Central memory CD8-positive, alpha-beta T cell (primary cell): ENCODE measurements at regions not wholly inside any gene's neighbourhood (a gene's known extent, or its start where the extent isn't known, plus 50 kb on each side); places are given as distances from the start of the nearest gene placed in this dataset.
A peak's percentile ranks its signal among the peaks of the same experiment; 100 is the strongest.

ENCODE experiments used
- ATAC-seq: fragments of 150-1000 bp; cut with Tn5 transposase; replicated peaks from 2 replicates; pipeline ENCODE4 v1.10.0; 2022; ENCODE audit warnings: mild to moderate bottlenecking, moderate FRiP score, moderate number of reproducible peaks; ENCODE audit not compliant: poor library complexity, severe bottlenecking; ENCODE audit errors: extremely low read depth
- DNase-seq, 2 donors: peaks; one replicate each; pipeline ENCODE4 v3.0.0; 2021; ENCODE audit warnings: low spot score in 2 of 2
- H3K27ac Mint-ChIP-seq: one replicate; pipeline ENCODE4 v1.8.0; 2022; ENCODE audit warnings: low read depth, mild to moderate bottlenecking, moderate library complexity, mixed read lengths
- H3K27me3 Mint-ChIP-seq: one replicate; pipeline ENCODE4 v1.8.0; 2022; ENCODE audit warnings: mixed read lengths
- H3K36me3 Mint-ChIP-seq: one replicate; pipeline ENCODE4 v1.8.0; 2022; ENCODE audit warnings: mild to moderate bottlenecking, moderate library complexity, mixed read lengths; ENCODE audit not compliant: insufficient read depth
- H3K4me1 Mint-ChIP-seq: one replicate; pipeline ENCODE4 v1.8.0; 2022; ENCODE audit warnings: mixed read lengths
- H3K4me3 Mint-ChIP-seq: one replicate; pipeline ENCODE4 v1.8.0; 2022; ENCODE audit warnings: mild to moderate bottlenecking, moderate library complexity, mixed read lengths
- H3K9me3 Mint-ChIP-seq: one replicate; pipeline ENCODE4 v1.8.0; 2022; ENCODE audit warnings: mixed read lengths

- Mint-ChIP-seq H3K9me3 (peaks cover 6% of the 10 kb centered on the region), H3K27me3 (no peaks in the 10 kb centered on the region), H3K4me1 (peaks cover 16% of the 10 kb centered on the region), H3K4me3 (no peak overlapping the region), H3K36me3 (no peaks in the 10 kb centered on the region), H3K27ac (no peak overlapping the region)
- no peak for DNase-seq
- ATAC-seq, result no peak
Measured at GRCh38 chr16:86012221-86012620, 113.3 kb downstream of the IRF8 start.

GRCh38 chr16:86013867-86014266 lies 114.9 kb downstream of the IRF8 start:
- no peak overlapping the region for H3K27ac Mint-ChIP-seq
- DNase-seq (no peak), ATAC-seq (no peak)
- peaks cover 14% of the 10 kb centered on the region for H3K27me3 Mint-ChIP-seq
- H3K9me3 Mint-ChIP-seq, result peaks cover 6% of the 10 kb centered on the region
- H3K4me3 Mint-ChIP-seq, result no peak overlapping the region
- no peaks in the 10 kb centered on the region for H3K36me3 Mint-ChIP-seq
- no peaks in the 10 kb centered on the region for H3K4me1 Mint-ChIP-seq

- DNase-seq (no peak), ATAC-seq (no peak)
- Mint-ChIP-seq H3K27me3 (peaks cover 31% of the 10 kb centered on the region), H3K4me1 (no peaks in the 10 kb centered on the region), H3K27ac (no peak overlapping the region), H3K4me3 (no peak overlapping the region), H3K9me3 (peaks cover 13% of the 10 kb centered on the region), H3K36me3 (no peaks in the 10 kb centered on the region)
Measured at GRCh38 chr16:86015606-86016005, 116.6 kb downstream of the IRF8 start.

GRCh38 chr16:86016201-86016965 lies 117.4 kb downstream of the IRF8 start:
- Mint-ChIP-seq H3K9me3 (peaks cover 13% of the 10 kb centered on the region), H3K4me3 (no peak overlapping the region), H3K36me3 (no peaks in the 10 kb centered on the region), H3K4me1 (no peaks in the 10 kb centered on the region), H3K27me3 (peaks cover 39% of the 10 kb centered on the region), H3K27ac (no peak overlapping the region)
- no peak for ATAC-seq
- peak in 1 of 2 donors; percentile 20 for DNase-seq

- Mint-ChIP-seq H3K4me1 (no peaks in the 10 kb centered on the region), H3K4me3 (no peak overlapping the region), H3K27me3 (peaks cover 39% of the 10 kb centered on the region), H3K27ac (no peak overlapping the region), H3K36me3 (no peaks in the 10 kb centered on the region), H3K9me3 (peaks cover 13% of the 10 kb centered on the region)
- no peak for DNase-seq
- no peak for ATAC-seq
Measured at GRCh38 chr16:86018071-86018470, 119.1 kb downstream of the IRF8 start.

GRCh38 chr16:86018487-86018886 lies 119.5 kb downstream of the IRF8 start:
- H3K27ac Mint-ChIP-seq, result no peak overlapping the region
- no peaks in the 10 kb centered on the region for H3K4me1 Mint-ChIP-seq
- H3K27me3 Mint-ChIP-seq, result peaks cover 39% of the 10 kb centered on the region
- ATAC-seq (no peak), DNase-seq (no peak)
- peaks cover 13% of the 10 kb centered on the region for H3K9me3 Mint-ChIP-seq
- H3K36me3 Mint-ChIP-seq, result no peaks in the 10 kb centered on the region
- H3K4me3 Mint-ChIP-seq, result no peak overlapping the region

- ATAC-seq, result no peak
- H3K36me3 Mint-ChIP-seq, result peaks cover 2% of the 10 kb centered on the region
- H3K27ac Mint-ChIP-seq, result no peak overlapping the region
- H3K4me3 Mint-ChIP-seq, result no peak overlapping the region
- peaks cover 39% of the 10 kb centered on the region for H3K27me3 Mint-ChIP-seq
- peaks cover 13% of the 10 kb centered on the region for H3K9me3 Mint-ChIP-seq
- DNase-seq, result no peak
- no peaks in the 10 kb centered on the region for H3K4me1 Mint-ChIP-seq
Measured at GRCh38 chr16:86018941-86019340, 120.0 kb downstream of the IRF8 start.

GRCh38 chr16:86019446-86020047 lies 120.6 kb downstream of the IRF8 start:
- H3K27me3 Mint-ChIP-seq, result peaks cover 39% of the 10 kb centered on the region
- H3K27ac Mint-ChIP-seq, result no peak overlapping the region
- peaks cover 2% of the 10 kb centered on the region for H3K36me3 Mint-ChIP-seq
- H3K4me1 Mint-ChIP-seq, result no peaks in the 10 kb centered on the region
- H3K9me3 Mint-ChIP-seq, result peaks cover 15% of the 10 kb centered on the region
- H3K4me3 Mint-ChIP-seq, result no peak overlapping the region
- no peak for ATAC-seq
- DNase-seq, result no peak

- no peak for DNase-seq
- ATAC-seq, result no peak
- Mint-ChIP-seq H3K27ac (no peak overlapping the region), H3K9me3 (peaks cover 22% of the 10 kb centered on the region), H3K36me3 (peaks cover 2% of the 10 kb centered on the region), H3K4me1 (no peaks in the 10 kb centered on the region), H3K4me3 (no peak overlapping the region), H3K27me3 (peaks cover 52% of the 10 kb centered on the region)
Measured at GRCh38 chr16:86020971-86021370, 122.0 kb downstream of the IRF8 start.

- DNase-seq (no peak), ATAC-seq (no peak)
- no peak overlapping the region for H3K4me3 Mint-ChIP-seq
- peaks cover 60% of the 10 kb centered on the region for H3K27me3 Mint-ChIP-seq
- peaks cover 22% of the 10 kb centered on the region for H3K9me3 Mint-ChIP-seq
- H3K27ac Mint-ChIP-seq, result no peak overlapping the region
- no peaks in the 10 kb centered on the region for H3K4me1 Mint-ChIP-seq
- H3K36me3 Mint-ChIP-seq, result peaks cover 2% of the 10 kb centered on the region
Measured at GRCh38 chr16:86022381-86022960, 123.5 kb downstream of the IRF8 start.

GRCh38 chr16:86024210-86024609 lies 125.2 kb downstream of the IRF8 start:
- no peak overlapping the region for H3K27ac Mint-ChIP-seq
- H3K4me3 Mint-ChIP-seq, result no peak overlapping the region
- H3K9me3 Mint-ChIP-seq, result peaks cover 22% of the 10 kb centered on the region
- no peak for ATAC-seq
- H3K4me1 Mint-ChIP-seq, result no peaks in the 10 kb centered on the region
- no peak for DNase-seq
- peaks cover 58% of the 10 kb centered on the region for H3K27me3 Mint-ChIP-seq
- peaks cover 2% of the 10 kb centered on the region for H3K36me3 Mint-ChIP-seq

- ATAC-seq (no peak), DNase-seq (no peak)
- no peak overlapping the region for H3K4me3 Mint-ChIP-seq
- H3K27ac Mint-ChIP-seq, result no peak overlapping the region
- H3K4me1 Mint-ChIP-seq, result no peaks in the 10 kb centered on the region
- peaks cover 15% of the 10 kb centered on the region for H3K9me3 Mint-ChIP-seq
- peaks cover 2% of the 10 kb centered on the region for H3K36me3 Mint-ChIP-seq
- H3K27me3 Mint-ChIP-seq, result peaks cover 56% of the 10 kb centered on the region
Measured at GRCh38 chr16:86025706-86026105, 126.7 kb downstream of the IRF8 start.
